Suppressor macrophage treated with lipopolysaccharide for 1 hour (primary cell): ENCODE measurements at regions not wholly inside any gene's neighbourhood (a gene's known extent, or its start where the extent isn't known, plus 50 kb on each side); places are given as distances from the start of the nearest gene placed in this dataset.
"Not testable (repeated sequence)": the region's sequence is repeated elsewhere in the genome, so short reads cannot be mapped to it uniquely, and the experiment has no call there.

ENCODE experiments used
- DNase-seq, 3 donors: peaks; one replicate each; pipeline ENCODE4 v3.0.0-alpha.2; 2020 to 2022

GRCh38 chr6:3921663-3922062, 72.5 kb downstream of the FAM50B start:
- no peak for DNase-seq

- DNase-seq = not testable (repeated sequence)
Measured at GRCh38 chr6:3922619-3923018, 73.4 kb downstream of the FAM50B start.

- not testable (repeated sequence) for DNase-seq
Measured at GRCh38 chr6:3925223-3926149, 76.3 kb downstream of the FAM50B start.

- no peak for DNase-seq
Measured at GRCh38 chr6:3926150-3926482, 76.9 kb downstream of the FAM50B start.

- no peak for DNase-seq
Measured at GRCh38 chr6:3928111-3928510, 78.9 kb downstream of the FAM50B start.

- no peak for DNase-seq
Measured at GRCh38 chr6:3929281-3929798, 80.2 kb downstream of the FAM50B start.

- peak in 1 of 3 donors; percentile 23 for DNase-seq
Measured at GRCh38 chr6:3937438-3937837, 88.3 kb downstream of the FAM50B start.

- DNase-seq = no peak
Measured at GRCh38 chr6:3938715-3939367, 89.7 kb downstream of the FAM50B start.

GRCh38 chr6:3939368-3939958, 90.3 kb downstream of the FAM50B start:
- DNase-seq = no peak

GRCh38 chr6:3939964-3940363, 90.8 kb downstream of the FAM50B start:
- peak; percentile 43 to 70 (median 47) for DNase-seq

GRCh38 chr6:3940703-3941102, 91.5 kb downstream of the FAM50B start:
- no peak for DNase-seq

GRCh38 chr6:3943331-3943765, 94.2 kb downstream of the FAM50B start:
- peak; percentile 51 to 81 (median 59) for DNase-seq

GRCh38 chr6:3944246-3944645, 95.1 kb downstream of the FAM50B start:
- DNase-seq = peak; percentile 31 to 71 (median 53)

GRCh38 chr6:3946778-3947177, 97.6 kb downstream of the FAM50B start:
- DNase-seq = no peak

GRCh38 chr6:3948866-3949265, 99.7 kb downstream of the FAM50B start:
- DNase-seq = peak; percentile 49 to 63 (median 53)

- no peak for DNase-seq
Measured at GRCh38 chr6:3949521-3949920, 100.3 kb downstream of the FAM50B start.

- DNase-seq = no peak
Measured at GRCh38 chr6:3956054-3956453, 106.9 kb downstream of the FAM50B start.

- no peak for DNase-seq
Measured at GRCh38 chr6:3957321-3957720, 108.1 kb downstream of the FAM50B start.

GRCh38 chr6:3958255-3958654, 109.1 kb downstream of the FAM50B start:
- no peak for DNase-seq

GRCh38 chr6:3959385-3959784, 110.2 kb downstream of the FAM50B start:
- no peak for DNase-seq

GRCh38 chr6:3960754-3961361, 111.7 kb downstream of the FAM50B start:
- DNase-seq = no peak

- DNase-seq = no peak
Measured at GRCh38 chr6:3961581-3962215, 112.5 kb downstream of the FAM50B start.
